GM12891 (cell line): ENCODE measurements at regions not wholly inside any gene's neighbourhood (a gene's known extent, or its start where the extent isn't known, plus 50 kb on each side); places are given as distances from the start of the nearest gene placed in this dataset.

Experiments used
- PAX5 ChIP-seq: IDR thresholded peaks from 2 replicates; pipeline ENCODE4 v1.6.1; 2011; ENCODE audit warnings: low read length, moderate library complexity, mild to moderate bottlenecking; ENCODE audit not compliant: insufficient read depth, severe bottlenecking
- POLR2A ChIP-seq: IDR thresholded peaks from 2 replicates; pipeline ENCODE4 v1.6.1; 2011; ENCODE audit warnings: low read depth, low read length, control low read depth
- POLR2AphosphoS5 ChIP-seq: IDR thresholded peaks from 2 replicates; pipeline ENCODE4 v1.6.1; 2011; ENCODE audit warnings: low read depth, low read length, control low read depth
- POU2F2 ChIP-seq: IDR thresholded peaks from 2 replicates; pipeline ENCODE4 v1.6.1; 2011; ENCODE audit warnings: low read depth, mild to moderate bottlenecking, control low read depth, low read length, moderate library complexity
- SPI1 ChIP-seq: IDR thresholded peaks from 2 replicates; pipeline ENCODE4 v1.6.1; 2011; ENCODE audit warnings: low read depth, low read length, control low read depth
- TAF1 ChIP-seq: IDR thresholded peaks from 2 replicates; pipeline ENCODE4 v1.6.1; 2011; ENCODE audit warnings: low read depth, low read length, control low read depth

DNA sequence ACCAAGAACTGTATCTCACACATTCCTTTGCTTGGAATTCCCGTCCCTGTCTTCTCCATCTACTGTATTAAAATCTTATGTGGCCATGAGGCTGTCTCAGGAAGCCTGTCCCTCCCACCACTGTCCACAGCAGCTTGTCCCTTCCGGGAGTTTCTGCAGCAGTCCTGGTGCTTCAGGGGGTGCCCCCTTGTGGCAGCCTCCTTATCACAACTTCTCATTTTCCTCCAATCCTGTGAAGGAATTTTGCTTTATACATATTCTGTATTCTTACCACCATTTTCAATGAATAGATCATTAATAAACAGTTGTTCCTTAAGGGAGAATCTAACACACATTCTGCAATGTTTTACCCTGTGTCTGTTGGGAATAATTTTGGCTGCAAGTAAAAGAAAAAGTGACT, 220.4 kb upstream of the RAG2 start:
- TF ChIP-seq POLR2A (no peak), POLR2AphosphoS5 (no peak), PAX5 (no peak), SPI1 (no peak), TAF1 (no peak), POU2F2 (no peak)
